Endothelial cell of umbilical vein (primary cell): ENCODE measurements at regions not wholly inside any gene's neighbourhood (a gene's known extent, or its start where the extent isn't known, plus 50 kb on each side); places are given as distances from the start of the nearest gene placed in this dataset.

Experiments
- BruUV-seq: library from RNA; stranded (reverse); fragments of 400-500 nt; replicated peaks from 2 replicates; lab custom pipeline; 2021; lab: Mats Ljungman, UMichigan
- CTCF ChIA-PET: fragments of 300-600, 350-600 bp; sonication (Branson Sonifier 250); formaldehyde crosslinking; loops from one replicate; lab custom pipeline; 2021; ENCODE audit warnings: antibody characterized with exemption, inconsistent platforms; lab: Charles Lee
- POLR2A ChIA-PET: fragments of 300-600, 350-600 bp; sonication (Branson Sonifier 250); formaldehyde crosslinking; loops from one replicate; lab custom pipeline; 2021; ENCODE audit warnings: antibody characterized with exemption, inconsistent platforms; lab: Charles Lee
- DNase-seq: peaks from one replicate; pipeline ENCODE4 v3.0.0-alpha.2; 2011; ENCODE audit warnings: low read depth, low spot score
- FAIRE-seq: peaks from 2 replicates; lab custom pipeline; 2011; peaks lifted over from hg19 to GRCh38; lab: Jason Lieb, UNC
- H2AFZ ChIP-seq: 2 replicates; pipeline ENCODE4 v1.6.0; 2012; ENCODE audit warnings: low read depth, low read length, control low read depth, inconsistent platforms
- H3K27ac ChIP-seq: 2 replicates; pipeline ENCODE4 v1.5.1; 2011; ENCODE audit warnings: low read depth, mild to moderate bottlenecking, control low read depth, low read length, moderate library complexity; ENCODE audit not compliant: insufficient read depth
- H3K27me3 ChIP-seq, 2 experiments: 2 replicates each; pipeline versions ENCODE4 v1.6.0 to v1.6.1; 2011; ENCODE audit warnings: low read length in 2 of 2, mixed read lengths in 1 of 2; ENCODE audit not compliant: control insufficient read depth in 2 of 2, insufficient read depth in 2 of 2
- H3K36me3 ChIP-seq, 2 experiments: 2 replicates in 1 of 2; 3 replicates in 1 of 2; pipeline ENCODE4 v1.5.1; 2011; ENCODE audit warnings: low read length in 2 of 2, mild to moderate bottlenecking in 1 of 2, moderate library complexity in 1 of 2; ENCODE audit not compliant: control insufficient read depth in 2 of 2, insufficient read depth in 2 of 2; ENCODE audit errors: extremely low read depth in 1 of 2
- H3K4me1 ChIP-seq: 3 replicates; pipeline ENCODE4 v1.5.1; 2011; ENCODE audit warnings: mild to moderate bottlenecking, low read length; ENCODE audit not compliant: control insufficient read depth, insufficient read depth; ENCODE audit errors: extremely low read depth
- H3K4me2 ChIP-seq: 2 replicates; pipeline ENCODE4 v1.6.1; 2011; ENCODE audit warnings: low read length, control low read depth, mixed read lengths; ENCODE audit not compliant: insufficient read depth
- H3K4me3 ChIP-seq, 3 experiments: fragments of 200-600 bp in 1 of 3; sonication (generic), shearing (Covaris generic) in 1 of 3; replicated peaks in 1 of 3; 2 replicates each; pipeline ENCODE4 v1.5.1; 2011 to 2016; ENCODE audit warnings: control low read depth in 3 of 3, low read length in 3 of 3, mild to moderate bottlenecking in 2 of 3, inconsistent platforms in 1 of 3, low read depth in 1 of 3, moderate library complexity in 1 of 3; ENCODE audit not compliant: insufficient read depth in 1 of 3
- H3K79me2 ChIP-seq: 2 replicates; pipeline ENCODE4 v1.6.0; 2012; ENCODE audit warnings: low read length, inconsistent platforms; ENCODE audit not compliant: control insufficient read depth, insufficient read depth
- H3K9ac ChIP-seq: replicated peaks from 2 replicates; pipeline ENCODE3; 2011; ENCODE audit warnings: low read length, control low read depth; ENCODE audit not compliant: insufficient read depth; ENCODE audit errors: extremely low read depth
- H3K9me1 ChIP-seq: replicated peaks from 3 replicates; pipeline ENCODE4 v1.6.0; 2011; ENCODE audit warnings: mild to moderate bottlenecking, low read length; ENCODE audit not compliant: control insufficient read depth, insufficient read depth; ENCODE audit errors: extremely low read depth
- H3K9me3 ChIP-seq: replicated peaks from 2 replicates; pipeline ENCODE4 v1.5.1; 2012; ENCODE audit warnings: low read length, inconsistent platforms; ENCODE audit not compliant: control insufficient read depth, insufficient read depth
- H4K20me1 ChIP-seq: replicated peaks from 2 replicates; pipeline ENCODE3; 2011; ENCODE audit warnings: mild to moderate bottlenecking, low read length; ENCODE audit not compliant: control insufficient read depth, insufficient read depth; ENCODE audit errors: extremely low read depth
- CTCF ChIP-seq, 2 donors: IDR thresholded peaks; 1 replicate in 1 of 2; 2 replicates in 1 of 2; pipeline ENCODE4 v1.5.1; 2011; ENCODE audit warnings: low read length in 2 of 2, mild to moderate bottlenecking in 2 of 2, moderate library complexity in 2 of 2, control low read depth in 1 of 2, inconsistent platforms in 1 of 2, low read depth in 1 of 2; ENCODE audit not compliant: insufficient read depth in 1 of 2; ENCODE audit errors: extremely low read depth in 1 of 2
- EZH2 ChIP-seq: IDR thresholded peaks from 2 replicates; pipeline ENCODE4 v1.6.1; 2012; ENCODE audit warnings: borderline replicate concordance, low read depth, mild to moderate bottlenecking, moderate library complexity, low read length, inconsistent platforms; ENCODE audit not compliant: severe bottlenecking
- GATA2 ChIP-seq: IDR thresholded peaks from 2 replicates; pipeline ENCODE4 v1.7.0; 2011; ENCODE audit warnings: low read depth, mild to moderate bottlenecking, moderate library complexity, mixed read lengths, low read length; ENCODE audit not compliant: insufficient read length, insufficient read depth
- MYC ChIP-seq: IDR thresholded peaks from one replicate; pipeline ENCODE4 v1.6.1; 2011; ENCODE audit warnings: mild to moderate bottlenecking, low read depth, low read length
- POLR2A ChIP-seq: IDR thresholded peaks from 2 replicates; pipeline ENCODE4 v1.6.1; 2012; ENCODE audit warnings: low read depth, mild to moderate bottlenecking, control low read depth, low read length
- POLR2AphosphoS5 ChIP-seq: IDR thresholded peaks from 2 replicates; pipeline ENCODE4 v1.6.1; 2012; ENCODE audit warnings: low read depth, mild to moderate bottlenecking, control low read depth, low read length, moderate library complexity; ENCODE audit not compliant: insufficient read depth
- dilution Hi-C: fragments of 300-500 bp; cut with MboI; formaldehyde crosslinking; loops from one replicate; pipeline ENCODE4 v1.15.0; 2019; ENCODE audit warnings: low sequenced_read_pairs; ENCODE audit not compliant: extremely low pct_ligation_motif_present
- intact Hi-C: fragments of 100-400 bp; cut with micrococcal nuclease; formaldehyde crosslinking; loops from one replicate; pipeline ENCODE4 v1.10.0; 2022
- TF ChIP-seq, protein P1 (sequence below): IDR thresholded peaks from 2 replicates; pipeline ENCODE4 v1.6.1; 2011; ENCODE audit not compliant: insufficient read depth, insufficient read length

- no peak overlapping the region for H3K4me3 ChIP-seq
- intact Hi-C loops (no loop called here), dilution Hi-C loops (no loop called here)
- no peak overlapping the region for H2AFZ ChIP-seq
- H3K9ac ChIP-seq: no peak overlapping the region
- H3K4me2 ChIP-seq: no peak overlapping the region
- no peaks in the 10 kb centered on the region for H3K79me2 ChIP-seq
- H3K27ac ChIP-seq: no peak overlapping the region
- CTCF ChIA-PET: interaction anchor here (1.5 kb wide), 1 partner anchor 9 kb away, joined by 3 read pairs; no protein-coding TSS in a partner anchor
- POLR2A ChIA-PET: no interaction called here
- H3K27me3 ChIP-seq: no peaks in the 10 kb centered on the region
- DNase-seq (no peak), FAIRE-seq (no peak)
- no peaks in the 10 kb centered on the region for H3K36me3 ChIP-seq
- no TSS peak for BruUV-seq
- no peaks in the 10 kb centered on the region for H4K20me1 ChIP-seq
- H3K9me1 ChIP-seq: no peaks in the 10 kb centered on the region
- TF ChIP-seq GATA2 (no peak), POLR2A (no peak), MYC (no peak), EZH2 (no peak), POLR2AphosphoS5 (no peak)
- TF ChIP-seq, protein P1, sequence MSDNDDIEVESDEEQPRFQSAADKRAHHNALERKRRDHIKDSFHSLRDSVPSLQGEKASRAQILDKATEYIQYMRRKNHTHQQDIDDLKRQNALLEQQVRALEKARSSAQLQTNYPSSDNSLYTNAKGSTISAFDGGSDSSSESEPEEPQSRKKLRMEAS: no peak
- no peaks in the 10 kb centered on the region for H3K4me1 ChIP-seq
- H3K9me3 ChIP-seq: no peaks in the 10 kb centered on the region
These were observed 216.8 kb downstream of the UBE2E3 start for GRCh38 chr2:181197140-181197760.

- no peak overlapping the region for H3K9ac ChIP-seq
- H3K9me1 ChIP-seq: no peaks in the 10 kb centered on the region
- FAIRE-seq: no peak
- no peak for TF ChIP-seq MYC
- TF ChIP-seq CTCF (IDR thresholded peaks at IDR 0.05; ENCODE audit: extremely low read depth in 1 of 2, insufficient read depth in 1 of 2, low read depth in 1 of 2, low read length in 2 of 2): no peak
- no peak for TF ChIP-seq EZH2
- H3K36me3 ChIP-seq: no peaks in the 10 kb centered on the region
- H3K4me3 ChIP-seq: no peak overlapping the region
- H3K79me2 ChIP-seq: no peaks in the 10 kb centered on the region
- no peak overlapping the region for H3K4me2 ChIP-seq
- ChIA-PET CTCF (interaction anchor here (1.5 kb wide), 1 partner anchor 10 kb away, joined by 3 read pairs; no protein-coding TSS in a partner anchor), POLR2A (no interaction called here)
- no TSS peak for BruUV-seq
- H3K4me1 ChIP-seq: no peaks in the 10 kb centered on the region
- intact Hi-C loops: no loop called here
- dilution Hi-C loops: no loop called here
- H3K27ac ChIP-seq: no peak overlapping the region
- H2AFZ ChIP-seq: no peak overlapping the region
- no peaks in the 10 kb centered on the region for H3K9me3 ChIP-seq
- no peak for DNase-seq
- no peaks in the 10 kb centered on the region for H4K20me1 ChIP-seq
- H3K27me3 ChIP-seq: no peaks in the 10 kb centered on the region
These were observed 217.9 kb downstream of the UBE2E3 start for GRCh38 chr2:181198183-181198864.
